MCF 10A (cell line): ENCODE measurements at regions not wholly inside any gene's neighbourhood (a gene's known extent, or its start where the extent isn't known, plus 50 kb on each side); places are given as distances from the start of the nearest gene placed in this dataset.

Experiments used
- BruUV-seq: library from RNA; stranded (reverse); fragments of 400-500 nt; replicated peaks from 2 replicates; lab custom pipeline; 2021; lab: Mats Ljungman, UMichigan
- CTCF ChIA-PET: fragments of 300-600 bp; sonication (Branson Sonifier 250); formaldehyde crosslinking; extraction: SDS; loops from one replicate; lab custom pipeline; 2021; ENCODE audit warnings: antibody characterized with exemption, inconsistent platforms; lab: Yijun Ruan, JAX
- POLR2A ChIA-PET: fragments of 300-600, 350-650 bp; sonication (Branson Sonifier 250); formaldehyde crosslinking; extraction: SDS; loops from one replicate; lab custom pipeline; 2020; ENCODE audit warnings: antibody characterized with exemption, inconsistent platforms; lab: Yijun Ruan, JAX
- DNase-seq: peaks from one replicate; pipeline ENCODE4 v3.0.0-alpha.2; 2018; ENCODE audit not compliant: unreplicated experiment
- H3K27ac Mint-ChIP-seq: one replicate; pipeline ENCODE4 v1.8.0; 2022; ENCODE audit warnings: mild to moderate bottlenecking, low read depth, mixed read lengths; ENCODE audit not compliant: unreplicated experiment
- H3K27me3 Mint-ChIP-seq: one replicate; pipeline ENCODE4 v1.8.0; 2022; ENCODE audit warnings: mixed read lengths; ENCODE audit not compliant: insufficient read depth, unreplicated experiment
- H3K36me3 Mint-ChIP-seq: one replicate; pipeline ENCODE4 v1.8.0; 2022; ENCODE audit warnings: mild to moderate bottlenecking, moderate library complexity, mixed read lengths; ENCODE audit not compliant: insufficient read depth, unreplicated experiment
- H3K4me1 Mint-ChIP-seq: one replicate; pipeline ENCODE4 v1.8.0; 2022; ENCODE audit warnings: mixed read lengths; ENCODE audit not compliant: insufficient read depth, unreplicated experiment
- H3K4me3 Mint-ChIP-seq: one replicate; pipeline ENCODE4 v1.8.0; 2022; ENCODE audit warnings: mild to moderate bottlenecking, moderate library complexity, mixed read lengths; ENCODE audit not compliant: unreplicated experiment
- H3K9me3 Mint-ChIP-seq: one replicate; pipeline ENCODE4 v1.8.0; 2022; ENCODE audit warnings: mixed read lengths; ENCODE audit not compliant: unreplicated experiment
- CTCF ChIP-seq: fragments of 200-600 bp; IDR thresholded peaks from one replicate; pipeline ENCODE4 v1.8.0; 2022; ENCODE audit warnings: antibody characterized with exemption, mild to moderate bottlenecking; ENCODE audit not compliant: unreplicated experiment
- intact Hi-C: fragments of 100-400 bp; cut with micrococcal nuclease; formaldehyde crosslinking; loops from 2 replicates; pipeline ENCODE4 v1.14.1; 2022

DNA sequence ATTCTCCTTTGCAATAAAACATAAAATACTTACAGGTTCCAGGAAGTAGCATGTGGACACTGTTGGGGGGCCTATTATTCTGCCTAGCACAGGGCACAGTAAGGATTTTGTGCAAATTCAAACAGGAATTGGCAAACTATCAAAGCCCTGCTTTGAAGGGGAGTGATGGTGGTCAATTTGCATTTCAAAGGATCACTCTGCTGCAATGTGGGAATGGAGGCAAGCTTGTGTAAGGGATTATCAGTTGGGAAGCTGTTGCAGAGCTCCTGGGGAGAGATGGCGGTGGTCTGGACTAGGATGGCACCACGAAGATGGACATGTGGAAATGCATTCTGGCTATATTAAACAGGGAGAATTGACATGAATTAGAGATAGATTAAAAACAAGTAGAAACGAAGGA lies 990.7 kb upstream of the RBFOX1 start:
- no TSS peak for BruUV-seq
- no peak overlapping the region for H3K27ac Mint-ChIP-seq
- no peaks in the 10 kb centered on the region for H3K4me1 Mint-ChIP-seq
- H3K4me3 Mint-ChIP-seq, result no peak overlapping the region
- H3K9me3 Mint-ChIP-seq, result peaks cover 57% of the 10 kb centered on the region
- POLR2A ChIA-PET, result no interaction called here
- TF ChIP-seq CTCF, result no peak
- H3K36me3 Mint-ChIP-seq, result no peaks in the 10 kb centered on the region
- intact Hi-C loops, result no loop called here
- CTCF ChIA-PET, result no interaction called here
- no peak for DNase-seq
- no peaks in the 10 kb centered on the region for H3K27me3 Mint-ChIP-seq

DNA sequence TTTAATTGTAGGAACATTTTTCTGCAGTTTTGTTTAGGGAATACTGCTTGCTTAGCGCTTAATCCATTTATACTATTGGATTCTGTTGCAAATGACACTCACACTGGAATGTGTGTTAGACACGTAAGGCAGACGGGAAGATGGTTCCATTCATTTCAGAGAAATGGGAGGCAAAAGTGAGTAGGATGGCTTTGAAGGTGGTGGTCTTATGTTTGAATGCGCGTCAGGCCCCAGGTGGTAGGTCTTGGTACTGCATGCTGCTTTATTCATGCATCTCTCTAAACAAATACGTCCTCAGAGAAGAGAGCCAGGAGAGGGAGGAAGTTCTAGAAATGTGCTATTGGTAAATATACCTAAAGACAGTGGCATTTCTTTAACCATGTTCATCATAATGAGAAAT lies 997.6 kb upstream of the RBFOX1 start:
- Mint-ChIP-seq H3K27me3 (no peaks in the 10 kb centered on the region), H3K9me3 (peaks cover 30% of the 10 kb centered on the region), H3K4me1 (no peaks in the 10 kb centered on the region), H3K4me3 (no peak overlapping the region), H3K36me3 (no peaks in the 10 kb centered on the region), H3K27ac (no peak overlapping the region)
- intact Hi-C loops, result no loop called here
- ChIA-PET POLR2A (no interaction called here), CTCF (no interaction called here)
- no peak for DNase-seq
- TF ChIP-seq CTCF, result no peak
- BruUV-seq, result no TSS peak

DNA sequence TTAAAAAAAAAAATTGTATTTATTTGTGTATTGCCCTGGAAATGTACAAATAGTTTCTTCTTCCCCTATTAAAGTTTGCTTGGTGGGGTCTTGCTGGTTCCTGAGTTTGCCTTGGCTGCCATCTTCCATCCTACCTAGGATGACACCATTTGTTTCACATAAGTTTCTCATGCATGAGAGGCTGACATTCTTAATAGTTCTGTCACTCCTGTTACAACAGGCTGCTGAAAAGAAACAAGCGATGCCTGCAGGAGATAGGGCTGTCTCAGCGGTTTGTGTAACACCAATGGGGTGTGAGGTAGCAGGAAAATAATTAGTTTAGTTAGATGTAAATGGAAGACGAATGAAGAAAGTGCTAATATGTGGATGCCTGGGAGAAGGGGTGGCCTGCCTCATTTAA lies 1000.9 kb upstream of the RBFOX1 start:
- Mint-ChIP-seq H3K27ac (no peak overlapping the region), H3K4me3 (no peak overlapping the region), H3K36me3 (no peaks in the 10 kb centered on the region), H3K4me1 (no peaks in the 10 kb centered on the region), H3K9me3 (peaks cover 23% of the 10 kb centered on the region), H3K27me3 (no peaks in the 10 kb centered on the region)
- no peak for TF ChIP-seq CTCF
- BruUV-seq, result no TSS peak
- ChIA-PET CTCF (no interaction called here), POLR2A (no interaction called here)
- DNase-seq, result no peak
- intact Hi-C loops, result no loop called here

- POLR2A ChIA-PET, result no interaction called here
- BruUV-seq, result no TSS peak
- H3K27ac Mint-ChIP-seq, result no peak overlapping the region
These were observed 1014.7 kb upstream of the RBFOX1 start for GRCh38 chr16:6317934-6318333.

More at GRCh38 chr16:6317934-6318333, 1014.7 kb upstream of the RBFOX1 start:
- Mint-ChIP-seq H3K9me3 (peaks cover 45% of the 10 kb centered on the region), H3K4me3 (no peak overlapping the region), H3K36me3 (no peaks in the 10 kb centered on the region), H3K27me3 (no peaks in the 10 kb centered on the region), H3K4me1 (no peaks in the 10 kb centered on the region)
- DNase-seq, result no peak
- no peak for TF ChIP-seq CTCF
- intact Hi-C loops, result no loop called here
- CTCF ChIA-PET, result no interaction called here
